HCT116 (cell line): ENCODE measurements at regions not wholly inside any gene's neighbourhood (a gene's known extent, or its start where the extent isn't known, plus 50 kb on each side); places are given as distances from the start of the nearest gene placed in this dataset.
"Not testable (repeated sequence)": the region's sequence is repeated elsewhere in the genome, so short reads cannot be mapped to it uniquely, and the experiment has no call there.

Experiments used
- ATAC-seq: fragments of 200-7000 bp; cut with Tn5 transposase; 2 replicates; pipeline ENCODE4 v1.9.1; 2020; ENCODE audit warnings: mild to moderate bottlenecking, moderate library complexity
- BruUV-seq: library from RNA; stranded (reverse); fragments of 400-500 nt; replicated peaks from 2 replicates; lab custom pipeline; 2021; lab: Mats Ljungman, UMichigan
- CTCF ChIA-PET: fragments of 300-600 bp; sonication (Branson Sonifier 250); formaldehyde crosslinking; loops from one replicate; lab custom pipeline; 2021; ENCODE audit warnings: antibody characterized with exemption; lab: Charles Lee
- POLR2A ChIA-PET: fragments of 300-600, 350-600 bp; sonication (Branson Sonifier 250); formaldehyde crosslinking; loops from one replicate; lab custom pipeline; 2021; ENCODE audit warnings: antibody characterized with exemption; lab: Charles Lee
- RAD21 ChIA-PET, 2 experiments: fragments of 300-600 bp; sonication (Branson Sonifier 250); formaldehyde crosslinking; loops; one replicate each; lab custom pipeline; 2023; ENCODE audit warnings: low total read pairs in 2 of 2; ENCODE audit not compliant: uncharacterized antibody in 2 of 2, unreplicated experiment in 2 of 2, low non-redundant PET in 1 of 2; lab: Charles Lee
- DNase-seq: peaks from one replicate; pipeline ENCODE4 v3.0.0-alpha.2; 2010; ENCODE audit warnings: low read depth, low spot score
- H2AFZ ChIP-seq: fragments of 200-600 bp; shearing (Covaris generic), sonication (generic); 2 replicates; pipeline ENCODE4 v1.6.1; 2017; ENCODE audit warnings: low read depth, mixed run types, mixed read lengths, antibody characterized with exemption, low read length; ENCODE audit not compliant: poor library complexity, severe bottlenecking
- H3K27ac ChIP-seq: 2 replicates; pipeline ENCODE4 v1.5.1; 2012; ENCODE audit warnings: low read depth, low read length
- H3K27me3 ChIP-seq: fragments of 200-600 bp; sonication (generic); 2 replicates; pipeline ENCODE4 v1.6.1; 2016; ENCODE audit warnings: mixed run types, low read length, mixed read lengths; ENCODE audit not compliant: insufficient read depth
- H3K36me3 ChIP-seq, 2 experiments: fragments of 200-500 bp in 1 of 2; fragments of 200-600 bp in 1 of 2; sonication (Bioruptor generic) in 1 of 2; sonication (generic) in 1 of 2; 2 replicates each; pipeline versions ENCODE4 v1.5.1 to v1.6.1; 2014 to 2016; ENCODE audit warnings: low read length in 2 of 2, inconsistent platforms in 1 of 2, mixed read lengths in 1 of 2, mixed run types in 1 of 2; ENCODE audit not compliant: insufficient read depth in 2 of 2, control insufficient read depth in 1 of 2
- H3K4me1 ChIP-seq, 2 experiments: fragments of 200-600 bp in 1 of 2; sonication (generic) in 1 of 2; 2 replicates each; pipeline versions ENCODE4 v1.5.1 to v1.6.1; 2012 to 2017; ENCODE audit warnings: low read length in 2 of 2, inconsistent platforms in 1 of 2, mild to moderate bottlenecking in 1 of 2, mixed read lengths in 1 of 2, mixed run types in 1 of 2, moderate library complexity in 1 of 2; ENCODE audit not compliant: insufficient read depth in 2 of 2, control insufficient read depth in 1 of 2
- H3K4me2 ChIP-seq: fragments of 200-600 bp; sonication (generic); 2 replicates; pipeline ENCODE4 v1.6.1; 2017; ENCODE audit warnings: mixed run types, low read length, mixed read lengths
- H3K4me3 ChIP-seq, 2 experiments: fragments of 200-600 bp in 1 of 2; sonication (generic) in 1 of 2; replicated peaks in 1 of 2; 2 replicates each; pipeline ENCODE4 v1.5.1; 2011 to 2016; ENCODE audit warnings: low read length in 2 of 2, control low read depth in 1 of 2, low read depth in 1 of 2, mild to moderate bottlenecking in 1 of 2, mixed read lengths in 1 of 2, mixed run types in 1 of 2
- H3K79me2 ChIP-seq: fragments of 200-600 bp; sonication (generic); 2 replicates; pipeline ENCODE4 v1.6.1; 2017; ENCODE audit warnings: mild to moderate bottlenecking, mixed run types, low read length, moderate library complexity, mixed read lengths; ENCODE audit not compliant: insufficient read depth
- H3K9ac ChIP-seq: fragments of 200-600 bp; sonication (generic); 2 replicates; pipeline ENCODE4 v1.6.1; 2016; ENCODE audit warnings: low read length, mixed read lengths
- H3K9me2 ChIP-seq: fragments of 200-600 bp; sonication (generic), shearing (Covaris generic); 2 replicates; pipeline ENCODE4 v1.6.1; 2017; ENCODE audit warnings: mixed run types, mild to moderate bottlenecking, moderate library complexity; ENCODE audit not compliant: insufficient read depth
- H3K9me3 ChIP-seq, 2 experiments: fragments of 200-500 bp in 1 of 2; fragments of 200-600 bp in 1 of 2; sonication (Bioruptor generic) in 1 of 2; sonication (generic) in 1 of 2; 2 replicates each; pipeline ENCODE4 v1.6.1; 2014 to 2017; ENCODE audit warnings: low read length in 2 of 2, mixed read lengths in 2 of 2, inconsistent platforms in 1 of 2, low read depth in 1 of 2, mild to moderate bottlenecking in 1 of 2, mixed run types in 1 of 2, moderate library complexity in 1 of 2; ENCODE audit not compliant: control insufficient read depth in 1 of 2, insufficient read depth in 1 of 2
- H4K20me1 ChIP-seq: fragments of 200-600 bp; sonication (generic), shearing (Covaris generic); 2 replicates; pipeline ENCODE4 v1.6.1; 2017; ENCODE audit warnings: mixed run types, mild to moderate bottlenecking, moderate library complexity; ENCODE audit not compliant: insufficient read depth
- ATF3 ChIP-seq: IDR thresholded peaks from 2 replicates; pipeline ENCODE4 v1.6.1; 2012
- CTCF ChIP-seq, 3 experiments: fragments of 200-600 bp in 1 of 3; sonication (generic) in 1 of 3; IDR thresholded peaks in 2 of 3; conservative IDR thresholded peaks in 1 of 3; 2 replicates each; pipeline ENCODE4 v1.5.1; 2012 to 2017; ENCODE audit warnings: low read depth in 2 of 3, low read length in 2 of 3, antibody characterized with exemption in 1 of 3, borderline replicate concordance in 1 of 3, control low read depth in 1 of 3, mild to moderate bottlenecking in 1 of 3, mixed read lengths in 1 of 3, mixed run types in 1 of 3, moderate library complexity in 1 of 3; ENCODE audit not compliant: insufficient read depth in 1 of 3
- EZH2 ChIP-seq: fragments of 200-600 bp; sonication (generic); IDR thresholded peaks from 2 replicates; pipeline ENCODE4 v1.6.1; 2017; ENCODE audit warnings: antibody characterized with exemption, mixed run types
- POLR2A ChIP-seq: IDR thresholded peaks from 2 replicates; pipeline ENCODE4 v1.7.0; 2011; ENCODE audit warnings: borderline replicate concordance; ENCODE audit not compliant: insufficient read depth, insufficient read length; ENCODE audit errors: extremely low read depth
- RAD21 ChIP-seq: IDR thresholded peaks from 2 replicates; pipeline ENCODE4 v1.6.1; 2012; ENCODE audit warnings: low read depth, mild to moderate bottlenecking
- TCF7L2 ChIP-seq: IDR thresholded peaks from 2 replicates; pipeline ENCODE4 v1.7.0; 2011; ENCODE audit warnings: borderline replicate concordance, inconsistent platforms; ENCODE audit not compliant: insufficient read depth, insufficient read length; ENCODE audit errors: extremely low read depth
- intact Hi-C: fragments of 100-400 bp; cut with micrococcal nuclease; formaldehyde crosslinking; loops from 2 replicates; pipeline ENCODE4 v1.10.0; 2022

- POLR2A ChIA-PET = no interaction called here
- CTCF ChIA-PET = interaction anchor here (0.7 to 2.2 kb wide), 4 partner anchors 253 to 630 kb away, joined by 3 to 6 read pairs (median 3); no protein-coding TSS in a partner anchor
- ATAC-seq = no peak; the same call in 1 of the 2 replicates
Observed at GRCh38 chr10:27355918-27356573, 115.4 kb upstream of the ACBD5 start.

GRCh38 chr10:27354643-27355270 lies 114.2 kb upstream of the ACBD5 start:
- intact Hi-C loops, ATAC-seq, H3K4me3 ChIP-seq, DNase-seq, H3K9ac ChIP-seq, H3K4me1 ChIP-seq, H3K4me2 ChIP-seq, H2AFZ ChIP-seq, H3K27ac ChIP-seq, H3K9me3 ChIP-seq, H4K20me1 ChIP-seq, RAD21 ChIA-PET, BruUV-seq, H3K36me3 ChIP-seq, POLR2A ChIA-PET, CTCF ChIA-PET, H3K9me2 ChIP-seq, H3K79me2 ChIP-seq, H3K27me3 ChIP-seq: not testable (repeated sequence)

More at GRCh38 chr10:27355918-27356573, 115.4 kb upstream of the ACBD5 start:
- Histone ChIP-seq H3K36me3 (no peaks in the 10 kb centered on the region), H3K9me2 (no peaks in the 10 kb centered on the region), H3K4me2 (no peak overlapping the region), H3K4me3 (no peak overlapping the region), H3K27ac (no peak overlapping the region), H3K9me3 (no peaks in the 10 kb centered on the region), H2AFZ (no peak overlapping the region), H3K79me2 (no peaks in the 10 kb centered on the region), H4K20me1 (no peaks in the 10 kb centered on the region), H3K27me3 (no peaks in the 10 kb centered on the region), H3K4me1 (no peaks in the 10 kb centered on the region), H3K9ac (no peak overlapping the region)
- TF ChIP-seq POLR2A (no peak), RAD21 (peak; percentile 34), TCF7L2 (no peak), EZH2 (no peak), ATF3 (no peak), CTCF (IDR thresholded peaks at IDR 0.05 in 2 of 3, conservative IDR thresholded peaks at IDR 0.05 in 1 of 3; ENCODE audit: borderline replicate concordance in 1 of 3, insufficient read depth in 1 of 3, low read depth in 2 of 3, low read length in 2 of 3) (peak in 2 of 3 experiments; percentile 23 to 24; a peak in 2 of 6 replicates)
- RAD21 ChIA-PET = no interaction called here
- intact Hi-C loops = no loop called here
- no peak for DNase-seq
- no TSS peak for BruUV-seq

GRCh38 chr10:27354100-27354499 lies 113.5 kb upstream of the ACBD5 start:
- BruUV-seq, POLR2A ChIA-PET, DNase-seq, H3K79me2 ChIP-seq, H3K36me3 ChIP-seq, H3K9me3 ChIP-seq, intact Hi-C loops, H3K27ac ChIP-seq, H4K20me1 ChIP-seq, H3K4me3 ChIP-seq, RAD21 ChIA-PET, H3K9me2 ChIP-seq, H2AFZ ChIP-seq, H3K4me1 ChIP-seq, CTCF ChIA-PET, H3K27me3 ChIP-seq, ATAC-seq, H3K4me2 ChIP-seq, H3K9ac ChIP-seq: not testable (repeated sequence)
